MM.1S (cell line): ENCODE measurements at regions not wholly inside any gene's neighbourhood (a gene's known extent, or its start where the extent isn't known, plus 50 kb on each side); places are given as distances from the start of the nearest gene placed in this dataset.

ENCODE experiments used
- CTCF ChIP-seq: fragments of 300-600 bp; sonication (generic); IDR thresholded peaks from 2 replicates; pipeline ENCODE4 v1.5.1; 2016; ENCODE audit warnings: antibody characterized with exemption, low read length, mixed read lengths
- EZH2 ChIP-seq: fragments of 300-600 bp; sonication (generic); optimal IDR thresholded peaks from 2 replicates; pipeline ENCODE3; 2017; ENCODE audit warnings: low read depth, mild to moderate bottlenecking, antibody characterized with exemption, low read length, mixed read lengths
- EZH2phosphoT487 ChIP-seq: fragments of 300-600 bp; sonication (generic); IDR thresholded peaks from 2 replicates; pipeline ENCODE4 v1.6.1; 2018; ENCODE audit warnings: antibody characterized with exemption, low read length

- TF ChIP-seq CTCF (no peak), EZH2phosphoT487 (no peak), EZH2 (no peak)
These were observed 373.5 kb upstream of the FAR2 start for GRCh38 chr12:28775556-28775955.
